ENCODE measurements at regions not wholly inside any gene's neighbourhood (a gene's known extent, or its start where the extent isn't known, plus 50 kb on each side); places are given as distances from the start of the nearest gene placed in this dataset.

GRCh38 chr14:22452330-22452729 lies 136.7 kb downstream of the DAD1 start:
- no peak for DNase-seq

GRCh38 chr14:22450266-22450665 lies 138.8 kb downstream of the DAD1 start:
- no peak for DNase-seq

GRCh38 chr14:22449600-22449905 lies 139.5 kb downstream of the DAD1 start:
- DNase-seq = no peak

GRCh38 chr14:22448905-22449599 lies 140.0 kb downstream of the DAD1 start:
- no peak for DNase-seq

GRCh38 chr14:22448035-22448904 lies 140.8 kb downstream of the DAD1 start:
- DNase-seq = no peak

GRCh38 chr14:22438742-22439141 lies 150.3 kb downstream of the DAD1 start:
- no peak for DNase-seq

- no peak for DNase-seq
These were observed 154.0 kb downstream of the DAD1 start for GRCh38 chr14:22434901-22435550.

- DNase-seq = no peak
These were observed 155.0 kb downstream of the DAD1 start for GRCh38 chr14:22434030-22434429.

GRCh38 chr14:22433069-22433468 lies 156.0 kb downstream of the DAD1 start:
- no peak for DNase-seq

- DNase-seq = no peak
These were observed 156.6 kb downstream of the DAD1 start for GRCh38 chr14:22432348-22432976.

GRCh38 chr14:22429546-22430294 lies 159.3 kb downstream of the DAD1 start:
- no peak for DNase-seq

GRCh38 chr14:22428700-22429291 lies 160.2 kb downstream of the DAD1 start:
- no peak for DNase-seq

- DNase-seq = no peak
These were observed 161.2 kb downstream of the DAD1 start for GRCh38 chr14:22427771-22428231.

- DNase-seq = no peak
These were observed 162.3 kb downstream of the DAD1 start for GRCh38 chr14:22426711-22427110.

- DNase-seq = no peak
These were observed 165.1 kb downstream of the DAD1 start for GRCh38 chr14:22423958-22424357.

- DNase-seq = no peak
These were observed 166.8 kb downstream of the DAD1 start for GRCh38 chr14:22422238-22422637.

- no peak for DNase-seq
These were observed 168.3 kb downstream of the DAD1 start for GRCh38 chr14:22420598-22421186.

- no peak for DNase-seq
These were observed 169.4 kb downstream of the DAD1 start for GRCh38 chr14:22419620-22420019.

GRCh38 chr14:22418631-22419030 lies 170.4 kb downstream of the DAD1 start:
- no peak for DNase-seq

GRCh38 chr14:22417914-22418313 lies 171.1 kb downstream of the DAD1 start:
- no peak for DNase-seq

GRCh38 chr14:22416193-22416592 lies 172.8 kb downstream of the DAD1 start:
- no peak for DNase-seq
